ENCODE measurements at regions not wholly inside any gene's neighbourhood (a gene's known extent, or its start where the extent isn't known, plus 50 kb on each side); places are given as distances from the start of the nearest gene placed in this dataset.

- no peak for TF ChIP-seq TEAD4 (CRISPR knock-in tag; IDR thresholded peaks at IDR 0.05)
- TF ChIP-seq FOXP4 (CRISPR knock-in tag; IDR thresholded peaks at IDR 0.05), result no peak
- TF ChIP-seq RELA (CRISPR knock-in tag; IDR thresholded peaks at IDR 0.05; ENCODE audit: borderline replicate concordance), result no peak
- no peak for TF ChIP-seq FOXP1 (CRISPR knock-in tag; IDR thresholded peaks at IDR 0.05; ENCODE audit: borderline replicate concordance)
- TF ChIP-seq ZNF512 (CRISPR knock-in tag; IDR thresholded peaks at IDR 0.05; ENCODE audit: borderline replicate concordance), result no peak
- no peak for TF ChIP-seq JAZF1 (CRISPR knock-in tag; IDR thresholded peaks at IDR 0.05)
- Mint-ChIP-seq H3K36me3 (peaks cover 9% of the 10 kb centered on the region), H3K27ac (no peak overlapping the region), H3K4me1 (peaks cover 31% of the 10 kb centered on the region), H3K27me3 (ENCODE audit: low read depth) (no peaks in the 10 kb centered on the region), H3K9me3 (peaks cover 8% of the 10 kb centered on the region), H3K4me3 (no peak overlapping the region)
- DNase-seq (ENCODE audit: low spot score), result no peak
- CTCF ChIA-PET, result no interaction called here
- no peak for ATAC-seq
- POLR2A ChIA-PET, result no interaction called here
Measured at GRCh38 chr13:54248306-54248705, 1219.7 kb downstream of the OLFM4 start.

- peaks cover 27% of the 10 kb centered on the region for H3K36me3 Mint-ChIP-seq
- ChIA-PET CTCF (no interaction called here), POLR2A (no interaction called here)
- no peak overlapping the region; the same call in 1 of the 2 replicates for H3K4me3 Mint-ChIP-seq
- DNase-seq (ENCODE audit: low spot score) (no peak), ATAC-seq (peak; percentile 75)
- TF ChIP-seq ZNF423 (CRISPR knock-in tag; IDR thresholded peaks at IDR 0.05) (no peak), ZNF121 (CRISPR knock-in tag; IDR thresholded peaks at IDR 0.05) (no peak)
- H3K9me3 Mint-ChIP-seq, result peaks cover 11% of the 10 kb centered on the region
- H3K27ac Mint-ChIP-seq, result peak overlapping the region; percentile 91; the same call in 1 of the 2 replicates
- H3K27me3 Mint-ChIP-seq (ENCODE audit: low read depth), result no peaks in the 10 kb centered on the region
- peaks cover 83% of the 10 kb centered on the region for H3K4me1 Mint-ChIP-seq
Measured at GRCh38 chr13:54261856-54262255, 1233.2 kb downstream of the OLFM4 start.

- ChIA-PET CTCF (interaction anchor here (1.3 kb wide), 1 partner anchor 78 kb away, joined by 4 read pairs; no protein-coding TSS in a partner anchor), POLR2A (no interaction called here)
- no peak for ATAC-seq
- peaks cover 11% of the 10 kb centered on the region for H3K9me3 Mint-ChIP-seq
- H3K36me3 Mint-ChIP-seq, result peaks cover 27% of the 10 kb centered on the region
- no peaks in the 10 kb centered on the region for H3K27me3 Mint-ChIP-seq (ENCODE audit: low read depth)
- no peak for DNase-seq (ENCODE audit: low spot score)
- peaks cover 87% of the 10 kb centered on the region for H3K4me1 Mint-ChIP-seq
- H3K4me3 Mint-ChIP-seq, result no peak overlapping the region
- H3K27ac Mint-ChIP-seq, result peak overlapping the region; percentile 36
- TF ChIP-seq NFYB (CRISPR knock-in tag; conservative IDR thresholded peaks at IDR 0.05; ENCODE audit: low read depth) (no peak), ZNF232 (CRISPR knock-in tag; IDR thresholded peaks at IDR 0.05) (no peak), ZNF219 (CRISPR knock-in tag; IDR thresholded peaks at IDR 0.05; ENCODE audit: borderline replicate concordance) (no peak), ARID4B (CRISPR knock-in tag; IDR thresholded peaks at IDR 0.05; ENCODE audit: borderline replicate concordance) (no peak), E2F5 (CRISPR knock-in tag; IDR thresholded peaks at IDR 0.05) (no peak), PREB (CRISPR knock-in tag; IDR thresholded peaks at IDR 0.05; ENCODE audit: borderline replicate concordance) (no peak), CREM (CRISPR knock-in tag; IDR thresholded peaks at IDR 0.05) (no peak), GABPB1 (CRISPR knock-in tag; IDR thresholded peaks at IDR 0.05) (no peak), ZNF317 (CRISPR knock-in tag; IDR thresholded peaks at IDR 0.05; ENCODE audit: borderline replicate concordance, low read depth) (no peak), GTF2I (CRISPR knock-in tag; conservative IDR thresholded peaks at IDR 0.05) (no peak), TP53 (CRISPR knock-in tag; IDR thresholded peaks at IDR 0.05) (no peak), TEAD4 (CRISPR knock-in tag; IDR thresholded peaks at IDR 0.05) (no peak), GRHL2 (CRISPR knock-in tag; IDR thresholded peaks at IDR 0.05; ENCODE audit: insufficient replicate concordance, severe bottlenecking) (no peak), CBFB (CRISPR knock-in tag; IDR thresholded peaks at IDR 0.05; ENCODE audit: low read depth) (no peak), ZNF671 (CRISPR knock-in tag; IDR thresholded peaks at IDR 0.05) (no peak), SMAD3 (CRISPR knock-in tag; IDR thresholded peaks at IDR 0.05; ENCODE audit: borderline replicate concordance) (no peak)
Measured at GRCh38 chr13:54263868-54264267, 1235.3 kb downstream of the OLFM4 start.
